Transverse colon (tissue), 3 donors: ENCODE measurements at regions not wholly inside any gene's neighbourhood (a gene's known extent, or its start where the extent isn't known, plus 50 kb on each side); places are given as distances from the start of the nearest gene placed in this dataset.

ENCODE experiments used
- CTCF ChIP-seq, 5 experiments: fragments of 200-600 bp in 3 of 5; fragments of 450-650 bp in 2 of 5; sonication (generic) in 3 of 5; IDR thresholded peaks; 1 replicate in 2 of 5; 2 replicates in 3 of 5; pipeline ENCODE4 v1.5.1; 2016 to 2017; ENCODE audit warnings: antibody characterized with exemption in 5 of 5, inconsistent platforms in 3 of 5, mild to moderate bottlenecking in 2 of 5, moderate library complexity in 1 of 5
- POLR2A ChIP-seq: fragments of 450-650 bp; IDR thresholded peaks from one replicate; pipeline ENCODE4 v1.6.1; 2016; ENCODE audit warnings: antibody characterized with exemption, mild to moderate bottlenecking, moderate library complexity

- TF ChIP-seq CTCF (IDR thresholded peaks at IDR 0.05) = no peak
- TF ChIP-seq POLR2A = no peak
These were observed 1484.5 kb upstream of the ZEB2 start for GRCh38 chr2:146004462-146004861.
